GM12892 (cell line): ENCODE measurements at regions not wholly inside any gene's neighbourhood (a gene's known extent, or its start where the extent isn't known, plus 50 kb on each side); places are given as distances from the start of the nearest gene placed in this dataset.

Source experiments
- POLR2A ChIP-seq: IDR thresholded peaks from 2 replicates; pipeline ENCODE4 v1.6.1; 2011; ENCODE audit warnings: low read depth, low read length, control low read depth
- TAF1 ChIP-seq: IDR thresholded peaks from 2 replicates; pipeline ENCODE4 v1.6.1; 2011; ENCODE audit warnings: low read depth, mild to moderate bottlenecking, control low read depth, low read length, borderline replicate concordance

DNA sequence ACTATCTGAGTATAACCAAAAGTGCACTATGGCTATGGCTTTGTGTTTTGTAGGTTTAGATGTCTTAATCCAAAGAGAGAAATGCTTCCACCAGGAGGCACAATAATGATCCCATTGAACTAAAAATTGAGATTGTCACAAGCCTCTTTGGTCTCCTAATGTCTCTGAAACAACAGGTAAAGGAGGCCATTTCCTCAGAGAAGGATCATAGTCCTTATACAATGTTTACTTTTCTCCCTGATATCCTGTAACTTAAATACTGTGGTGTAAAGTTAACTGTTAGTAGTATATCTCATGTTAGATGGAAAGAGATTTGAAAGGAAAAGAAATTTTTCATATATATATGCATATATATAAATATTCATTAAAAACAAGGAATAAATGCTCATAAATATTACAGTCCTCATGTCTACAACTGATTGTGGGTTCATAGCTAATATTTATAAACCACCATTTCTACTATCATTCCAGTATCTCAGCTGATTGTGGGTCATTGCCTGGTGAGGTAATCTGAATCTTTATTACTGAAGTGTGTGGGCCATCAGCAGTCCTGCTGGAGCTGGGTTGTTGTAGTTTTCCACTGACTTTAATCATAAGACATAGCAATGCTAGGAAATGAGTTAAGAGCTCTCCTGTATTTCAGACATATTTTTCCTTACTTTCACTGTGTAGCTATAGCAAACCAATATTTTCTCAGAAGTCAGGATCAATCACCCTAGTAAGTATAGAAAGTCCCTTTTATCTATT, 1230.4 kb downstream of the PCDH18 start:
- TF ChIP-seq TAF1 (no peak), POLR2A (no peak)
